H1 (cell line): ENCODE measurements at regions not wholly inside any gene's neighbourhood (a gene's known extent, or its start where the extent isn't known, plus 50 kb on each side); places are given as distances from the start of the nearest gene placed in this dataset.

Experiments
- CTCF ChIA-PET: fragments of 300-600 bp; sonication (Branson Sonifier 250); formaldehyde crosslinking; loops from one replicate; lab custom pipeline; 2021; ENCODE audit not compliant: partially characterized antibody; lab: Charles Lee
- POLR2A ChIA-PET: fragments of 300-600 bp; sonication (Branson Sonifier 250); formaldehyde crosslinking; loops from one replicate; lab custom pipeline; 2021; ENCODE audit warnings: inconsistent platforms; ENCODE audit not compliant: partially characterized antibody; lab: Charles Lee
- DNase-seq, 2 experiments: peaks; one replicate each; pipeline versions ENCODE4 v3.0.0 to v3.0.0-alpha.2; 2010 to 2022; ENCODE audit warnings: low spot score in 2 of 2, low read depth in 1 of 2, mixed read lengths in 1 of 2
- FAIRE-seq: peaks from 2 replicates; lab custom pipeline; 2011; peaks lifted over from hg19 to GRCh38; lab: Jason Lieb, UNC
- H2AFZ ChIP-seq: 2 replicates; pipeline ENCODE4 v1.8.1; 2012; ENCODE audit warnings: low read length, inconsistent platforms
- H2AK5ac ChIP-seq: 2 replicates; pipeline ENCODE4 v1.6.1; 2013; ENCODE audit warnings: low read depth, low read length
- H2BK120ac ChIP-seq: replicated peaks from 2 replicates; pipeline ENCODE3; 2013; ENCODE audit warnings: low read depth, low read length, inconsistent platforms
- H2BK12ac ChIP-seq: 2 replicates; pipeline ENCODE4 v1.6.1; 2013; ENCODE audit warnings: low read depth, low read length
- H2BK15ac ChIP-seq: 2 replicates; pipeline ENCODE4 v1.6.1; 2013; ENCODE audit warnings: low read length
- H2BK20ac ChIP-seq: 2 replicates; pipeline ENCODE4 v1.6.1; 2013; ENCODE audit warnings: low read length
- H2BK5ac ChIP-seq: 2 replicates; pipeline ENCODE4 v1.6.1; 2013; ENCODE audit warnings: low read depth, low read length
- H3K14ac ChIP-seq: 2 replicates; pipeline ENCODE4 v1.6.1; 2013; ENCODE audit warnings: inconsistent platforms; ENCODE audit not compliant: insufficient read length
- H3K18ac ChIP-seq: 2 replicates; pipeline ENCODE4 v1.6.1; 2013; ENCODE audit warnings: low read length; ENCODE audit errors: extremely low read depth
- H3K23ac ChIP-seq: 2 replicates; pipeline ENCODE4 v1.6.1; 2013; ENCODE audit warnings: inconsistent platforms; ENCODE audit not compliant: insufficient read length
- H3K23me2 ChIP-seq: 2 replicates; pipeline ENCODE4 v1.6.1; 2013; ENCODE audit warnings: low read depth, low read length
- H3K27ac ChIP-seq: 2 replicates; pipeline ENCODE4 v1.6.1; 2011; ENCODE audit warnings: low read depth, low read length, inconsistent platforms
- H3K27me3 ChIP-seq, 4 experiments: replicated peaks in 1 of 4; 1 replicate in 1 of 4; 2 replicates in 3 of 4; pipeline versions ENCODE4 v1.6.1 to v1.8.1; 2011 to 2013; ENCODE audit warnings: low read length in 3 of 4, mild to moderate bottlenecking in 3 of 4, inconsistent platforms in 2 of 4, mixed read lengths in 2 of 4, moderate library complexity in 1 of 4; ENCODE audit not compliant: control insufficient read depth in 3 of 4, insufficient read depth in 3 of 4; ENCODE audit errors: extremely low read depth in 1 of 4
- H3K36me3 ChIP-seq, 4 experiments: 2 replicates each; pipeline versions ENCODE4 v1.6.1 to v1.8.1; 2011 to 2013; ENCODE audit warnings: mild to moderate bottlenecking in 4 of 4, low read length in 3 of 4, moderate library complexity in 2 of 4, control low read depth in 1 of 4, inconsistent platforms in 1 of 4; ENCODE audit not compliant: insufficient read depth in 4 of 4, control insufficient read depth in 2 of 4
- H3K4ac ChIP-seq: replicated peaks from 2 replicates; pipeline ENCODE3; 2013; ENCODE audit warnings: low read length, low read depth, mixed read lengths, inconsistent platforms; ENCODE audit not compliant: insufficient read length
- H3K4me1 ChIP-seq, 4 experiments: replicated peaks in 1 of 4; 1 replicate in 1 of 4; 2 replicates in 3 of 4; pipeline versions ENCODE4 v1.6.1 to v1.8.1; 2011 to 2013; ENCODE audit warnings: low read length in 3 of 4, inconsistent platforms in 2 of 4, mixed read lengths in 1 of 4; ENCODE audit not compliant: insufficient read depth in 4 of 4, control insufficient read depth in 3 of 4
- H3K4me2 ChIP-seq, 2 experiments: 2 replicates each; pipeline versions ENCODE4 v1.6.1 to v1.8.1; 2011 to 2013; ENCODE audit warnings: low read depth in 2 of 2, low read length in 2 of 2, control low read depth in 1 of 2, inconsistent platforms in 1 of 2, mild to moderate bottlenecking in 1 of 2; ENCODE audit not compliant: insufficient read depth in 1 of 2
- H3K4me3 ChIP-seq, 4 experiments: fragments of 200-600, 300-600 bp in 1 of 4; sonication (generic), shearing (Covaris generic), sonication (Bioruptor Twin) in 1 of 4; 2 replicates each; pipeline versions ENCODE4 v1.5.1 to v1.8.1; 2011 to 2016; ENCODE audit warnings: low read length in 4 of 4, low read depth in 3 of 4, control low read depth in 2 of 4, inconsistent platforms in 2 of 4, mild to moderate bottlenecking in 2 of 4, mixed read lengths in 1 of 4, moderate library complexity in 1 of 4; ENCODE audit not compliant: insufficient read depth in 2 of 4; ENCODE audit errors: extremely low read depth in 1 of 4
- H3K56ac ChIP-seq: replicated peaks from 2 replicates; pipeline ENCODE3; 2013; ENCODE audit warnings: low read depth, mild to moderate bottlenecking, mixed read lengths, low read length, inconsistent platforms; ENCODE audit not compliant: insufficient read length
- H3K79me1 ChIP-seq: 2 replicates; pipeline ENCODE4 v1.6.1; 2013; ENCODE audit warnings: low read depth, low read length, control low read depth
- H3K79me2 ChIP-seq, 2 experiments: 2 replicates each; pipeline versions ENCODE4 v1.6.1 to v1.8.1; 2012 to 2013; ENCODE audit warnings: low read length in 2 of 2, mild to moderate bottlenecking in 2 of 2, inconsistent platforms in 1 of 2; ENCODE audit not compliant: insufficient read depth in 2 of 2, control insufficient read depth in 1 of 2
- H3K9ac ChIP-seq, 4 experiments: replicated peaks in 1 of 4; 1 replicate in 1 of 4; 2 replicates in 3 of 4; pipeline versions ENCODE4 v1.6.1 to v1.8.1; 2011 to 2013; ENCODE audit warnings: low read depth in 3 of 4, low read length in 3 of 4, control low read depth in 2 of 4, mild to moderate bottlenecking in 2 of 4, moderate library complexity in 2 of 4, inconsistent platforms in 1 of 4; ENCODE audit errors: extremely low read depth in 1 of 4
- H3K9me3 ChIP-seq, 2 experiments: 2 replicates each; pipeline versions ENCODE4 v1.6.1 to v1.8.1; 2012 to 2013; ENCODE audit warnings: mild to moderate bottlenecking in 2 of 2, moderate library complexity in 2 of 2, control low read depth in 1 of 2, inconsistent platforms in 1 of 2, low read depth in 1 of 2, low read length in 1 of 2, mixed read lengths in 1 of 2; ENCODE audit not compliant: insufficient read depth in 2 of 2
- H4K20me1 ChIP-seq, 2 experiments: replicated peaks in 1 of 2; 2 replicates each; pipeline versions ENCODE3 to v1.8.1; 2011 to 2013; ENCODE audit warnings: inconsistent platforms in 2 of 2, low read length in 2 of 2, mild to moderate bottlenecking in 1 of 2; ENCODE audit not compliant: insufficient read depth in 2 of 2, control insufficient read depth in 1 of 2
- H4K5ac ChIP-seq: 2 replicates; pipeline ENCODE4 v1.6.1; 2013; ENCODE audit warnings: low read length, low read depth, mixed read lengths, inconsistent platforms; ENCODE audit not compliant: insufficient read length
- H4K8ac ChIP-seq: 2 replicates; pipeline ENCODE4 v1.8.0; 2013; ENCODE audit warnings: mild to moderate bottlenecking, moderate library complexity, low read length, inconsistent platforms; ENCODE audit not compliant: insufficient read depth; ENCODE audit errors: extremely low read depth
- H4K91ac ChIP-seq: replicated peaks from 2 replicates; pipeline ENCODE3; 2013; ENCODE audit warnings: low read length, mixed read lengths, inconsistent platforms; ENCODE audit not compliant: insufficient read length
- ASH2L ChIP-seq: fragments of 200-600, 300-600 bp; sonication (generic); IDR thresholded peaks from one replicate; pipeline ENCODE4 v1.7.1; 2017; ENCODE audit warnings: low read length
- BCL11A ChIP-seq, 2 experiments: IDR thresholded peaks; one replicate each; pipeline ENCODE4 v1.6.1; 2011; ENCODE audit warnings: low read depth in 2 of 2, low read length in 2 of 2, mild to moderate bottlenecking in 2 of 2
- CBX5 ChIP-seq: fragments of 300-800, 300-1000 bp; sonication (generic); IDR thresholded peaks from 2 replicates; pipeline ENCODE4 v1.7.1; 2016; ENCODE audit warnings: antibody characterized with exemption, low read length, low read depth
- CHD1 ChIP-seq: IDR thresholded peaks from 2 replicates; pipeline ENCODE4 v1.6.1; 2012; ENCODE audit warnings: low read depth, low read length, improper control_type of control experiment
- CHD2 ChIP-seq: IDR thresholded peaks from 2 replicates; pipeline ENCODE4 v1.6.1; 2012; ENCODE audit warnings: low read length, improper control_type of control experiment
- GABPA ChIP-seq: IDR thresholded peaks from 2 replicates; pipeline ENCODE4 v1.6.1; 2011; ENCODE audit warnings: mild to moderate bottlenecking, low read length, moderate library complexity, borderline replicate concordance; ENCODE audit not compliant: insufficient read depth
- JUN ChIP-seq: IDR thresholded peaks from 2 replicates; pipeline ENCODE4 v1.6.1; 2011; ENCODE audit warnings: low read depth, mild to moderate bottlenecking, improper control_type of control experiment, low read length
- KDM1A ChIP-seq: fragments of 200-600, 300-600 bp; sonication (generic); IDR thresholded peaks from 2 replicates; pipeline ENCODE4 v1.7.1; 2016; ENCODE audit warnings: mild to moderate bottlenecking, low read length, borderline replicate concordance
- NANOG ChIP-seq: IDR thresholded peaks from 2 replicates; pipeline ENCODE4 v1.6.1; 2011; ENCODE audit warnings: low read length, low read depth, mild to moderate bottlenecking, inconsistent platforms; ENCODE audit not compliant: insufficient read depth, poor library complexity, severe bottlenecking
- RBBP5 ChIP-seq: IDR thresholded peaks from 2 replicates; pipeline ENCODE4 v1.7.1; 2012; ENCODE audit warnings: low read depth, mild to moderate bottlenecking, inconsistent platforms, low read length, moderate library complexity, borderline replicate concordance
- RNF2 ChIP-seq: fragments of 200-900, 300-1000 bp; sonication (generic); IDR thresholded peaks from 2 replicates; pipeline ENCODE4 v1.7.1; 2016; ENCODE audit warnings: borderline replicate concordance, low read depth, mild to moderate bottlenecking, antibody characterized with exemption, low read length; ENCODE audit not compliant: poor library complexity, severe bottlenecking; ENCODE audit errors: missing control alignments
- SP4 ChIP-seq: IDR thresholded peaks from 2 replicates; pipeline ENCODE4 v1.6.1; 2012; ENCODE audit warnings: low read length, inconsistent platforms
- YY1 ChIP-seq: IDR thresholded peaks from 2 replicates; pipeline ENCODE4 v1.6.1; 2011; ENCODE audit warnings: low read depth, mild to moderate bottlenecking, low read length
- ZNF274 ChIP-seq: IDR thresholded peaks from 2 replicates; pipeline ENCODE4 v1.7.0; 2012; ENCODE audit warnings: low read length, borderline replicate concordance; ENCODE audit errors: extremely low read depth
- WGBS, 2 experiments: shearing (Covaris generic) in 1 of 2; methylation state at CpG; one replicate each; pipeline versions ENCODE4 v1.1.6 to v1.1.7; 2013 to 2015; ENCODE audit warnings: low lambda C conversion rate in 2 of 2, mixed read lengths in 2 of 2, inconsistent platforms in 1 of 2, low coverage in 1 of 2, missing lambda C conversion rate in 1 of 2; ENCODE audit not compliant: insufficient replicate concordance in 2 of 2, insufficient coverage in 1 of 2, insufficient read length in 1 of 2; ENCODE audit errors: extremely low coverage in 1 of 2, missing lambda C conversion rate in 1 of 2; 5-methylcytosine and 5-hydroxymethylcytosine counted together
- TF ChIP-seq, protein P1 (sequence below): IDR thresholded peaks from 2 replicates; pipeline ENCODE4 v1.6.1; 2011; ENCODE audit warnings: low read depth, mild to moderate bottlenecking, low read length; ENCODE audit not compliant: insufficient read depth

GRCh38 chr10:47243791-47244190 is 56.2 kb upstream of the GDF10 start:
- no peak overlapping the region for H2BK5ac ChIP-seq
- ChIA-PET CTCF (no interaction called here), POLR2A (no interaction called here)
- WGBS, 2 experiments = 93% methylated on average over 4 of the region's 4 CpGs; no CpG with 5 or more reads in 1 of the 2 experiments
- H3K4ac ChIP-seq = no peak overlapping the region
- no peaks in the 10 kb centered on the region; a peak in 1 of 7 replicates for H3K27me3 ChIP-seq
- no peak overlapping the region for H3K18ac ChIP-seq
- no peaks in the 10 kb centered on the region for H3K23me2 ChIP-seq
- H3K36me3 ChIP-seq = no peaks in the 10 kb centered on the region
- no peak overlapping the region for H4K8ac ChIP-seq
- no peak overlapping the region for H3K56ac ChIP-seq
- peaks cover 0 to 2% (median 0%) of the 10 kb centered on the region in 4 experiments; a peak in 3 of 7 replicates for H3K4me1 ChIP-seq
- no peak overlapping the region for H4K5ac ChIP-seq
- no peak for FAIRE-seq
- no peak for DNase-seq
- no peak overlapping the region for H2BK12ac ChIP-seq
- no peaks in the 10 kb centered on the region for H4K20me1 ChIP-seq
- H3K14ac ChIP-seq = no peak overlapping the region
- no peak overlapping the region for H3K27ac ChIP-seq
- no peak overlapping the region for H3K9ac ChIP-seq
- H3K9me3 ChIP-seq = no peaks in the 10 kb centered on the region
- no peak overlapping the region for H3K4me2 ChIP-seq
- no peak overlapping the region for H2BK15ac ChIP-seq
- H2BK120ac ChIP-seq = no peak overlapping the region
- no peak overlapping the region for H2AK5ac ChIP-seq
- no peak overlapping the region for H2AFZ ChIP-seq
- H4K91ac ChIP-seq = no peak overlapping the region
- H3K79me2 ChIP-seq = no peaks in the 10 kb centered on the region
- no peak overlapping the region for H3K4me3 ChIP-seq
- no peak overlapping the region for H3K23ac ChIP-seq
- peaks cover 2% of the 10 kb centered on the region; the same call in 1 of the 2 replicates for H3K79me1 ChIP-seq
- no peak overlapping the region for H2BK20ac ChIP-seq
- no peak for TF ChIP-seq KDM1A
- no peak for TF ChIP-seq CHD2
- TF ChIP-seq SP4 = no peak
- no peak for TF ChIP-seq BCL11A (IDR thresholded peaks at IDR 0.05; ENCODE audit: low read depth in 2 of 2, low read length in 2 of 2)
- TF ChIP-seq GABPA = no peak
- TF ChIP-seq RBBP5 = no peak
- TF ChIP-seq YY1 = no peak
- TF ChIP-seq ASH2L = no peak
- TF ChIP-seq CHD1 = no peak
- TF ChIP-seq, protein P1, sequence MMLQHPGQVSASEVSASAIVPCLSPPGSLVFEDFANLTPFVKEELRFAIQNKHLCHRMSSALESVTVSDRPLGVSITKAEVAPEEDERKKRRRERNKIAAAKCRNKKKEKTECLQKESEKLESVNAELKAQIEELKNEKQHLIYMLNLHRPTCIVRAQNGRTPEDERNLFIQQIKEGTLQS = no peak
- no peak for TF ChIP-seq NANOG
- TF ChIP-seq ZNF274 = no peak
- TF ChIP-seq JUN = no peak
- TF ChIP-seq RNF2 = no peak
- no peak for TF ChIP-seq CBX5
